Uterus (tissue), 2 donors: ENCODE measurements at regions not wholly inside any gene's neighbourhood (a gene's known extent, or its start where the extent isn't known, plus 50 kb on each side); places are given as distances from the start of the nearest gene placed in this dataset.

Experiments
- POLR2A ChIP-seq, 2 donors: fragments of 450-650 bp; IDR thresholded peaks; one replicate each; pipeline ENCODE4 v1.6.1; 2016; ENCODE audit warnings: antibody characterized with exemption in 2 of 2, mild to moderate bottlenecking in 1 of 2, moderate library complexity in 1 of 2
- TF ChIP-seq, protein P1 (sequence below), 4 experiments: fragments of 200-600 bp in 2 of 4; fragments of 450-650 bp in 2 of 4; sonication (generic) in 2 of 4; IDR thresholded peaks; one replicate each; pipeline ENCODE4 v1.5.1; 2016 to 2019; ENCODE audit warnings: antibody characterized with exemption in 4 of 4, mild to moderate bottlenecking in 2 of 4, moderate library complexity in 1 of 4

DNA sequence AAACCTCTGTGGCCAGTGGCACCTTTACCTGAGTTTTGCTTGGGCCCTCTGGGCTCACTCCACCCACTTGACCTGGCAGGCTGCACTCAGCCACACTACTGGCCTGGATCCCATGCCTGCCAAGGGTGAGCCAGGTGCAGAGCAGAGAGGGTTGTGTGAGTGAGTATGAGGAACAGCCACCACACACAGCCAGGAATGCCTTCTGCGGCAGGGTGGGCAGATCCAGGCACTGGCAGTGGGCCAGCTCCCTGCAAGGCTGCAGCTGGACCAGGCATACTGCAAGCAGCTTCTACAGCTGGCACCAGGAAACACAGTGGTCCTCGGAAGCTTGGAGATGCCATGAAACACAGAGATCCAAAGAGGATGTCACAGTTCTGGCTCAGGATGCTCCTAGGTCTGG lies 570.1 kb upstream of the ACTRT1 start:
- TF ChIP-seq, protein P1, sequence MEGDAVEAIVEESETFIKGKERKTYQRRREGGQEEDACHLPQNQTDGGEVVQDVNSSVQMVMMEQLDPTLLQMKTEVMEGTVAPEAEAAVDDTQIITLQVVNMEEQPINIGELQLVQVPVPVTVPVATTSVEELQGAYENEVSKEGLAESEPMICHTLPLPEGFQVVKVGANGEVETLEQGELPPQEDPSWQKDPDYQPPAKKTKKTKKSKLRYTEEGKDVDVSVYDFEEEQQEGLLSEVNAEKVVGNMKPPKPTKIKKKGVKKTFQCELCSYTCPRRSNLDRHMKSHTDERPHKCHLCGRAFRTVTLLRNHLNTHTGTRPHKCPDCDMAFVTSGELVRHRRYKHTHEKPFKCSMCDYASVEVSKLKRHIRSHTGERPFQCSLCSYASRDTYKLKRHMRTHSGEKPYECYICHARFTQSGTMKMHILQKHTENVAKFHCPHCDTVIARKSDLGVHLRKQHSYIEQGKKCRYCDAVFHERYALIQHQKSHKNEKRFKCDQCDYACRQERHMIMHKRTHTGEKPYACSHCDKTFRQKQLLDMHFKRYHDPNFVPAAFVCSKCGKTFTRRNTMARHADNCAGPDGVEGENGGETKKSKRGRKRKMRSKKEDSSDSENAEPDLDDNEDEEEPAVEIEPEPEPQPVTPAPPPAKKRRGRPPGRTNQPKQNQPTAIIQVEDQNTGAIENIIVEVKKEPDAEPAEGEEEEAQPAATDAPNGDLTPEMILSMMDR (IDR thresholded peaks at IDR 0.05): no peak
- TF ChIP-seq POLR2A (IDR thresholded peaks at IDR 0.05): no peak
